ENCODE measurements at regions not wholly inside any gene's neighbourhood (a gene's known extent, or its start where the extent isn't known, plus 50 kb on each side); places are given as distances from the start of the nearest gene placed in this dataset.
A peak's percentile ranks its signal among the peaks of the same experiment; 100 is the strongest.

DNA sequence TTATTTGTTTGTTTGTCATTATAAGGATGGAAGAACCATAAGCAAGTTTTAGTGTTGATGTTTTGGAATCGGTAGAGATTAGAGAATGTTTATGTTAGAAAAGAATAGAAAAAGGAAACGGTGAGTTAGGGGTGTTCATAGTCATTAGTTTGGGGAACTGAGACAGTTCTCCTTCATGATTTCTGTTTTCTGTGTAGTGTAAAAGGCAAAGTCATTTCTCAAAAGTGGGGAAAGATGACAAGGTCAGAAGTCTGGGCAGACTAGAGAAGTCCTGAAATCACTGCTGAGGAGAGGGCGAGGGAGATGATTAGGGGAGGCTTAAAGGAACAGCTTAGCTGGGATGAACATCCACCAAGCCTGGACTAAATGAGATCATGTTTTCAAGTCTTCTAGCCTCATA is 498.9 kb downstream of the TTLL7 start:
- no TSS peak for BruUV-seq (replicated peaks)

DNA sequence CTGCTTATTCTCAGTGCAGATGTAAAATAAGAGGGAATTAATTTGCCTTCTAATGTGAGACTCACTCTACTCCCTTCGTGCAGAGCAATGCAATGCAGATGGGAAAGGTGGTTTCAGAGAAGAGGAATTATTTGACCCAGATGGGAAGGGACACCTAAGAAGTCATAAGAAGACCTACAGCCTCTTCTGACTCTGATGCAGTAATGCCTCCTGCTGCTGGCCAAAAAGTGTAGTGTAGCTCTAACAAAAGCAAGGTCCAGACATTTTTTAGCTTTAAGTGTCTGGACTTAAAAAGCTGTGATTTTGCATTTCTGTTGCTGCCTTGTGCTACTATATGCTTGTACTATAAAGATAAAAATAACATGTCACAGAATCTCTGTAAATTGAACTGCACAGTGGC is 501.4 kb downstream of the TTLL7 start:
- CTCF ChIA-PET: no interaction called here
- Histone ChIP-seq H3K27me3 (replicated peaks; ENCODE audit: insufficient read depth, low read depth, low read length, poor library complexity) (peaks cover 41% of the 10 kb centered on the region), H3K27ac (ENCODE audit: low read depth, low read length, poor library complexity, severe bottlenecking) (no peak overlapping the region), H3K4me3 (ENCODE audit: low read depth, low read length, poor library complexity, severe bottlenecking) (no peak overlapping the region), H3K4me1 (ENCODE audit: insufficient read depth, low read length, poor library complexity, severe bottlenecking) (no peaks in the 10 kb centered on the region), H3K9me3 (ENCODE audit: low read depth, low read length, poor library complexity, severe bottlenecking) (no peaks in the 10 kb centered on the region), H3K36me3 (ENCODE audit: insufficient read depth, low read length, poor library complexity, severe bottlenecking) (no peaks in the 10 kb centered on the region)
- POLR2A ChIA-PET (ENCODE audit: low non-redundant PET): no interaction called here
- intact Hi-C loops (cut with micrococcal nuclease; ENCODE audit: unreplicated experiment): no loop called here
- no peak for DNase-seq (ENCODE audit: low spot score)
- no peak for TF ChIP-seq EZH2 (IDR thresholded peaks at IDR 0.05; ENCODE audit: borderline replicate concordance, low read depth, low read length, poor library complexity, severe bottlenecking)
- TF ChIP-seq, protein P1, sequence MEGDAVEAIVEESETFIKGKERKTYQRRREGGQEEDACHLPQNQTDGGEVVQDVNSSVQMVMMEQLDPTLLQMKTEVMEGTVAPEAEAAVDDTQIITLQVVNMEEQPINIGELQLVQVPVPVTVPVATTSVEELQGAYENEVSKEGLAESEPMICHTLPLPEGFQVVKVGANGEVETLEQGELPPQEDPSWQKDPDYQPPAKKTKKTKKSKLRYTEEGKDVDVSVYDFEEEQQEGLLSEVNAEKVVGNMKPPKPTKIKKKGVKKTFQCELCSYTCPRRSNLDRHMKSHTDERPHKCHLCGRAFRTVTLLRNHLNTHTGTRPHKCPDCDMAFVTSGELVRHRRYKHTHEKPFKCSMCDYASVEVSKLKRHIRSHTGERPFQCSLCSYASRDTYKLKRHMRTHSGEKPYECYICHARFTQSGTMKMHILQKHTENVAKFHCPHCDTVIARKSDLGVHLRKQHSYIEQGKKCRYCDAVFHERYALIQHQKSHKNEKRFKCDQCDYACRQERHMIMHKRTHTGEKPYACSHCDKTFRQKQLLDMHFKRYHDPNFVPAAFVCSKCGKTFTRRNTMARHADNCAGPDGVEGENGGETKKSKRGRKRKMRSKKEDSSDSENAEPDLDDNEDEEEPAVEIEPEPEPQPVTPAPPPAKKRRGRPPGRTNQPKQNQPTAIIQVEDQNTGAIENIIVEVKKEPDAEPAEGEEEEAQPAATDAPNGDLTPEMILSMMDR (conservative IDR thresholded peaks at IDR 0.05; ENCODE audit: low read depth, low read length): peak; percentile 34; the same call in 1 of the 2 replicates
- BruUV-seq (replicated peaks): no TSS peak

More for the DNA sequence above, 498.9 kb downstream of the TTLL7 start:
- ChIA-PET POLR2A (ENCODE audit: low non-redundant PET) (no interaction called here), CTCF (no interaction called here)
- no peak for DNase-seq (ENCODE audit: low spot score)
- intact Hi-C loops (cut with micrococcal nuclease; ENCODE audit: unreplicated experiment): no loop called here
- H3K4me3 ChIP-seq (ENCODE audit: low read depth, low read length, poor library complexity, severe bottlenecking): no peak overlapping the region
- no peak overlapping the region for H3K27ac ChIP-seq (ENCODE audit: low read depth, low read length, poor library complexity, severe bottlenecking)
- H3K27me3 ChIP-seq (replicated peaks; ENCODE audit: insufficient read depth, low read depth, low read length, poor library complexity): peaks cover 55% of the 10 kb centered on the region
- H3K9me3 ChIP-seq (ENCODE audit: low read depth, low read length, poor library complexity, severe bottlenecking): no peaks in the 10 kb centered on the region
- no peaks in the 10 kb centered on the region for H3K4me1 ChIP-seq (ENCODE audit: insufficient read depth, low read length, poor library complexity, severe bottlenecking)
- TF ChIP-seq EZH2 (IDR thresholded peaks at IDR 0.05; ENCODE audit: borderline replicate concordance, low read depth, low read length, poor library complexity, severe bottlenecking): no peak
- TF ChIP-seq, protein P1 (conservative IDR thresholded peaks at IDR 0.05; ENCODE audit: low read depth, low read length): no peak
- H3K36me3 ChIP-seq (ENCODE audit: insufficient read depth, low read length, poor library complexity, severe bottlenecking): no peaks in the 10 kb centered on the region

DNA sequence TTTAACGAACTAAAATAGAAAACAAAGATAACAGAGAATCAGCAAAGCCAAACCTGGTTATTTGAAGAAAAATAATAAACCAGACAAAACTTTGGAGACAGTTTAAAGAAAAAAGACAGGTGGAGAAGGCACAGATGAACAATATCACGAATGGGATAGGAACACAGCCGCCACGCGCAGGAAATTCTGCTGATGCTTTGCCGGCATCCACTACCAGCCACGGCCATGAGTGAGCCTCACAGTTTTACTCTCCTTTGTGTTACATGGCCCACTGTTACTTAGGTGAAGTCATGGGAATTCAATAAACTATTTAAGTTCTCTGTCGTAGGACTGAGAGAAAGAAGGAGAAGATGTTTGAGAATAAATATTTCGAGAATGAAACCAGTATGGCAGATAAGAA is 503.4 kb downstream of the TTLL7 start:
- no peak overlapping the region for H3K4me3 ChIP-seq (ENCODE audit: low read depth, low read length, poor library complexity, severe bottlenecking)
- TF ChIP-seq, protein P1 (conservative IDR thresholded peaks at IDR 0.05; ENCODE audit: low read depth, low read length): no peak
- no peak for TF ChIP-seq EZH2 (IDR thresholded peaks at IDR 0.05; ENCODE audit: borderline replicate concordance, low read depth, low read length, poor library complexity, severe bottlenecking)
- ChIA-PET CTCF (no interaction called here), POLR2A (ENCODE audit: low non-redundant PET) (no interaction called here)
- H3K9me3 ChIP-seq (ENCODE audit: low read depth, low read length, poor library complexity, severe bottlenecking): no peaks in the 10 kb centered on the region
- intact Hi-C loops (cut with micrococcal nuclease; ENCODE audit: unreplicated experiment): no loop called here
- H3K27me3 ChIP-seq (replicated peaks; ENCODE audit: insufficient read depth, low read depth, low read length, poor library complexity): peaks cover 24% of the 10 kb centered on the region
- H3K36me3 ChIP-seq (ENCODE audit: insufficient read depth, low read length, poor library complexity, severe bottlenecking): no peaks in the 10 kb centered on the region
- no TSS peak for BruUV-seq (replicated peaks)
- DNase-seq (ENCODE audit: low spot score): no peak
- H3K4me1 ChIP-seq (ENCODE audit: insufficient read depth, low read length, poor library complexity, severe bottlenecking): no peaks in the 10 kb centered on the region
- H3K27ac ChIP-seq (ENCODE audit: low read depth, low read length, poor library complexity, severe bottlenecking): no peak overlapping the region

All from A673 (cell line).